HAP-1 (cell line): ENCODE measurements at regions not wholly inside any gene's neighbourhood (a gene's known extent, or its start where the extent isn't known, plus 50 kb on each side); places are given as distances from the start of the nearest gene placed in this dataset.

Experiments
- DNase-seq, 2 experiments: peaks; one replicate each; pipeline ENCODE4 v3.0.0-alpha.2; 2016 to 2020; ENCODE audit warnings: low spot score in 2 of 2
- H3K27me3 ChIP-seq: fragments of 250-450 bp; sonication (Bioruptor Pico); 2 replicates; pipeline ENCODE4 v1.5.1; 2020; ENCODE audit warnings: low read depth, mild to moderate bottlenecking, moderate library complexity
- H3K36me3 ChIP-seq: fragments of 250-450 bp; sonication (Bioruptor Pico); replicated peaks from 2 replicates; pipeline ENCODE4 v1.5.1; 2020; ENCODE audit warnings: mild to moderate bottlenecking
- H3K4me1 ChIP-seq: fragments of 250-450 bp; sonication (Bioruptor Pico); 2 replicates; pipeline ENCODE4 v1.5.1; 2020; ENCODE audit warnings: mild to moderate bottlenecking
- H3K4me3 ChIP-seq: fragments of 250-450 bp; sonication (Bioruptor Pico); 2 replicates; pipeline ENCODE4 v1.5.1; 2020; ENCODE audit warnings: mild to moderate bottlenecking, moderate library complexity
- H3K9me3 ChIP-seq: fragments of 250-450 bp; sonication (Bioruptor Pico); 2 replicates; pipeline ENCODE4 v1.5.1; 2020; ENCODE audit warnings: mild to moderate bottlenecking, moderate library complexity
- in situ Hi-C: fragments of 300-500 bp; cut with MboI; formaldehyde crosslinking; loops from 3 replicates; pipeline ENCODE4 v1.14.3; 2020; ENCODE audit warnings: low sequenced_read_pairs, inconsistent platforms, mixed read lengths

GRCh38 chr4:111754003-111754402 is 391.3 kb upstream of the FAM241A start:
- no peak for DNase-seq
- Histone ChIP-seq H3K9me3 (no peaks in the 10 kb centered on the region), H3K4me3 (no peak overlapping the region), H3K36me3 (no peaks in the 10 kb centered on the region), H3K4me1 (no peaks in the 10 kb centered on the region), H3K27me3 (peaks cover 3% of the 10 kb centered on the region)
- in situ Hi-C loops: no loop called here

- Histone ChIP-seq H3K9me3 (no peaks in the 10 kb centered on the region), H3K4me1 (no peaks in the 10 kb centered on the region), H3K27me3 (no peaks in the 10 kb centered on the region; the same call in 1 of the 2 replicates), H3K4me3 (no peak overlapping the region), H3K36me3 (no peaks in the 10 kb centered on the region)
- DNase-seq: no peak
- in situ Hi-C loops: no loop called here
Measured at GRCh38 chr4:111755571-111755970, 389.7 kb upstream of the FAM241A start.

GRCh38 chr4:111761531-111761930 is 383.7 kb upstream of the FAM241A start:
- no peaks in the 10 kb centered on the region for H3K9me3 ChIP-seq
- H3K36me3 ChIP-seq: no peaks in the 10 kb centered on the region

GRCh38 chr4:111770514-111770913 is 374.7 kb upstream of the FAM241A start:
- Histone ChIP-seq H3K36me3 (no peaks in the 10 kb centered on the region), H3K4me3 (no peak overlapping the region), H3K4me1 (no peaks in the 10 kb centered on the region), H3K9me3 (no peaks in the 10 kb centered on the region), H3K27me3 (no peaks in the 10 kb centered on the region)
- no peak for DNase-seq
- in situ Hi-C loops: no loop called here

More at GRCh38 chr4:111761531-111761930, 383.7 kb upstream of the FAM241A start:
- no peaks in the 10 kb centered on the region for H3K4me1 ChIP-seq
- no peaks in the 10 kb centered on the region for H3K27me3 ChIP-seq
- in situ Hi-C loops: no loop called here
- no peak overlapping the region for H3K4me3 ChIP-seq
- no peak for DNase-seq

- no peak overlapping the region for H3K4me3 ChIP-seq
- H3K36me3 ChIP-seq: no peaks in the 10 kb centered on the region
- peak; percentile 32 to 67 for DNase-seq
- no peaks in the 10 kb centered on the region for H3K4me1 ChIP-seq
- H3K27me3 ChIP-seq: peaks cover 4% of the 10 kb centered on the region; the same call in 1 of the 2 replicates
- no peaks in the 10 kb centered on the region for H3K9me3 ChIP-seq
- in situ Hi-C loops: no loop called here
Measured at GRCh38 chr4:111773858-111774257, 371.4 kb upstream of the FAM241A start.

GRCh38 chr4:111775556-111776297 is 369.5 kb upstream of the FAM241A start:
- no peaks in the 10 kb centered on the region for H3K36me3 ChIP-seq
- no peak for DNase-seq
- H3K4me1 ChIP-seq: no peaks in the 10 kb centered on the region
- no peak overlapping the region for H3K4me3 ChIP-seq
- H3K9me3 ChIP-seq: no peaks in the 10 kb centered on the region
- H3K27me3 ChIP-seq: peaks cover 4% of the 10 kb centered on the region; the same call in 1 of the 2 replicates
- in situ Hi-C loops: no loop called here

GRCh38 chr4:111776561-111776960 is 368.7 kb upstream of the FAM241A start:
- Histone ChIP-seq H3K4me3 (no peak overlapping the region), H3K4me1 (no peaks in the 10 kb centered on the region), H3K9me3 (no peaks in the 10 kb centered on the region), H3K27me3 (peaks cover 4% of the 10 kb centered on the region; the same call in 1 of the 2 replicates), H3K36me3 (no peaks in the 10 kb centered on the region)
- no peak for DNase-seq
- in situ Hi-C loops: no loop called here

- Histone ChIP-seq H3K27me3 (peaks cover 4% of the 10 kb centered on the region; the same call in 1 of the 2 replicates), H3K4me1 (no peaks in the 10 kb centered on the region), H3K4me3 (no peak overlapping the region), H3K9me3 (no peaks in the 10 kb centered on the region), H3K36me3 (no peaks in the 10 kb centered on the region)
- DNase-seq: peak; percentile 22 to 27
- in situ Hi-C loops: no loop called here
Measured at GRCh38 chr4:111778543-111778942, 366.7 kb upstream of the FAM241A start.

- Histone ChIP-seq H3K4me3 (no peak overlapping the region), H3K36me3 (no peaks in the 10 kb centered on the region), H3K4me1 (no peaks in the 10 kb centered on the region), H3K27me3 (peaks cover 6% of the 10 kb centered on the region; the same call in 1 of the 2 replicates), H3K9me3 (no peaks in the 10 kb centered on the region)
- in situ Hi-C loops: no loop called here
- no peak for DNase-seq
Measured at GRCh38 chr4:111780965-111781364, 364.3 kb upstream of the FAM241A start.

GRCh38 chr4:111781611-111782010 is 363.6 kb upstream of the FAM241A start:
- H3K4me3 ChIP-seq: no peak overlapping the region
- H3K4me1 ChIP-seq: no peaks in the 10 kb centered on the region
- in situ Hi-C loops: no loop called here
- H3K36me3 ChIP-seq: no peaks in the 10 kb centered on the region
- H3K9me3 ChIP-seq: no peaks in the 10 kb centered on the region
- H3K27me3 ChIP-seq: peaks cover 6% of the 10 kb centered on the region; the same call in 1 of the 2 replicates
- DNase-seq: no peak

GRCh38 chr4:111788099-111788498 is 357.2 kb upstream of the FAM241A start:
- no peak for DNase-seq
- Histone ChIP-seq H3K27me3 (peaks cover 2% of the 10 kb centered on the region; the same call in 1 of the 2 replicates), H3K4me3 (no peak overlapping the region), H3K4me1 (no peaks in the 10 kb centered on the region), H3K9me3 (no peaks in the 10 kb centered on the region), H3K36me3 (no peaks in the 10 kb centered on the region)
- in situ Hi-C loops: no loop called here

GRCh38 chr4:111789901-111790640 is 355.2 kb upstream of the FAM241A start:
- no peaks in the 10 kb centered on the region for H3K36me3 ChIP-seq
- H3K4me3 ChIP-seq: no peak overlapping the region
- no peaks in the 10 kb centered on the region for H3K9me3 ChIP-seq
- H3K4me1 ChIP-seq: peaks cover 9% of the 10 kb centered on the region
- no peak for DNase-seq
- in situ Hi-C loops: no loop called here
- H3K27me3 ChIP-seq: no peaks in the 10 kb centered on the region; the same call in 1 of the 2 replicates

GRCh38 chr4:111792632-111793031 is 352.6 kb upstream of the FAM241A start:
- DNase-seq: no peak
- in situ Hi-C loops: no loop called here
- Histone ChIP-seq H3K4me3 (no peak overlapping the region), H3K9me3 (no peaks in the 10 kb centered on the region), H3K36me3 (no peaks in the 10 kb centered on the region), H3K4me1 (peaks cover 11% of the 10 kb centered on the region), H3K27me3 (peaks cover 3% of the 10 kb centered on the region; the same call in 1 of the 2 replicates)

GRCh38 chr4:111793433-111794091 is 351.7 kb upstream of the FAM241A start:
- Histone ChIP-seq H3K36me3 (no peaks in the 10 kb centered on the region), H3K27me3 (peaks cover 8% of the 10 kb centered on the region), H3K4me1 (peaks cover 11% of the 10 kb centered on the region), H3K4me3 (no peak overlapping the region), H3K9me3 (no peaks in the 10 kb centered on the region)
- DNase-seq: no peak
- in situ Hi-C loops: no loop called here
